Caco-2 (cell line): ENCODE measurements at regions not wholly inside any gene's neighbourhood (a gene's known extent, or its start where the extent isn't known, plus 50 kb on each side); places are given as distances from the start of the nearest gene placed in this dataset.
"Not testable (repeated sequence)": the region's sequence is repeated elsewhere in the genome, so short reads cannot be mapped to it uniquely, and the experiment has no call there.

ENCODE experiments used
- BruUV-seq: library from RNA; stranded (reverse); fragments of 400-500 nt; replicated peaks from 2 replicates; lab custom pipeline; 2021; lab: Mats Ljungman, UMichigan
- CTCF ChIA-PET: fragments of 300-600 bp; sonication (Branson Sonifier 250); formaldehyde crosslinking; loops from one replicate; lab custom pipeline; 2022; ENCODE audit warnings: antibody characterized with exemption; lab: Charles Lee
- POLR2A ChIA-PET: fragments of 300-600 bp; sonication (Branson Sonifier 250); formaldehyde crosslinking; loops from one replicate; lab custom pipeline; 2022; ENCODE audit warnings: antibody characterized with exemption; lab: Charles Lee
- DNase-seq, 2 experiments: peaks; one replicate each; pipeline versions ENCODE4 v3.0.0 to v3.0.0-alpha.2; 2020 to 2022
- H3K27me3 ChIP-seq: replicated peaks from 2 replicates; pipeline ENCODE4 v1.6.0; 2011; ENCODE audit warnings: low read length; ENCODE audit not compliant: control insufficient read depth, insufficient read depth
- H3K36me3 ChIP-seq: 2 replicates; pipeline ENCODE4 v1.5.1; 2011; ENCODE audit warnings: low read length; ENCODE audit not compliant: control insufficient read depth, insufficient read depth
- H3K4me1 ChIP-seq: fragments of 250-450 bp; sonication (Bioruptor Pico); 2 replicates; pipeline ENCODE4 v1.5.1; 2020; ENCODE audit warnings: mild to moderate bottlenecking
- H3K4me3 ChIP-seq: 2 replicates; pipeline ENCODE4 v1.5.1; 2011; ENCODE audit warnings: low read depth, mild to moderate bottlenecking, control low read depth, low read length
- H3K9me3 ChIP-seq: fragments of 250-450 bp; sonication (Bioruptor Pico); 2 replicates; pipeline ENCODE4 v1.5.1; 2020; ENCODE audit warnings: mild to moderate bottlenecking, moderate library complexity
- H3K27ac Mint-ChIP-seq: one replicate; pipeline ENCODE4 v1.8.0; 2022; ENCODE audit warnings: mixed read lengths; ENCODE audit not compliant: unreplicated experiment
- H3K27me3 Mint-ChIP-seq: one replicate; pipeline ENCODE4 v1.8.0; 2022; ENCODE audit warnings: mixed read lengths; ENCODE audit not compliant: insufficient read depth, unreplicated experiment
- H3K36me3 Mint-ChIP-seq: one replicate; pipeline ENCODE4 v1.8.0; 2022; ENCODE audit warnings: mild to moderate bottlenecking, mixed read lengths; ENCODE audit not compliant: insufficient read depth, unreplicated experiment
- H3K4me1 Mint-ChIP-seq: one replicate; pipeline ENCODE4 v1.8.0; 2022; ENCODE audit warnings: low read depth, mixed read lengths; ENCODE audit not compliant: unreplicated experiment
- H3K4me3 Mint-ChIP-seq: one replicate; pipeline ENCODE4 v1.8.0; 2022; ENCODE audit warnings: mild to moderate bottlenecking, moderate library complexity, mixed read lengths; ENCODE audit not compliant: unreplicated experiment
- H3K9me3 Mint-ChIP-seq: one replicate; pipeline ENCODE4 v1.8.0; 2022; ENCODE audit warnings: mixed read lengths; ENCODE audit not compliant: unreplicated experiment
- CTCF ChIP-seq, 2 experiments: fragments of 200-600 bp in 1 of 2; IDR thresholded peaks; 1 replicate in 1 of 2; 2 replicates in 1 of 2; pipeline versions ENCODE4 v1.5.1 to v1.8.0; 2011 to 2022; ENCODE audit warnings: antibody characterized with exemption in 1 of 2, control low read depth in 1 of 2, inconsistent platforms in 1 of 2, low read depth in 1 of 2, low read length in 1 of 2, mild to moderate bottlenecking in 1 of 2, moderate library complexity in 1 of 2; ENCODE audit not compliant: insufficient read depth in 1 of 2, severe bottlenecking in 1 of 2, unreplicated experiment in 1 of 2
- intact Hi-C: fragments of 100-400 bp; cut with micrococcal nuclease; formaldehyde crosslinking; loops from one replicate; pipeline ENCODE4 v1.10.0; 2022; ENCODE audit not compliant: unreplicated experiment

GRCh38 chr2:52416340-52416739, 1351.3 kb upstream of the CHAC2 start:
- no peaks in the 10 kb centered on the region for H3K36me3 Mint-ChIP-seq
- peak; percentile 35 to 41 for TF ChIP-seq CTCF (IDR thresholded peaks at IDR 0.05; ENCODE audit: insufficient read depth in 1 of 2, low read depth in 1 of 2, low read length in 1 of 2, severe bottlenecking in 1 of 2, unreplicated experiment in 1 of 2)
- Histone ChIP-seq H3K9me3 (no peaks in the 10 kb centered on the region), H3K4me1 (no peaks in the 10 kb centered on the region), H3K36me3 (no peaks in the 10 kb centered on the region), H3K27me3 (no peaks in the 10 kb centered on the region), H3K4me3 (no peak overlapping the region)
- H3K27ac Mint-ChIP-seq = no peak overlapping the region
- BruUV-seq = no TSS peak
- no peaks in the 10 kb centered on the region for H3K4me1 Mint-ChIP-seq
- CTCF ChIA-PET = no interaction called here
- no peaks in the 10 kb centered on the region for H3K9me3 Mint-ChIP-seq
- POLR2A ChIA-PET = no interaction called here
- intact Hi-C loops = loop anchor here (1.0 kb wide), 2 partner anchors 197 to 786 kb away; no protein-coding TSS in a partner anchor
- peak in 1 of 2 experiments; percentile 18 for DNase-seq
- no peaks in the 10 kb centered on the region for H3K27me3 Mint-ChIP-seq
- H3K4me3 Mint-ChIP-seq = no peak overlapping the region

DNA sequence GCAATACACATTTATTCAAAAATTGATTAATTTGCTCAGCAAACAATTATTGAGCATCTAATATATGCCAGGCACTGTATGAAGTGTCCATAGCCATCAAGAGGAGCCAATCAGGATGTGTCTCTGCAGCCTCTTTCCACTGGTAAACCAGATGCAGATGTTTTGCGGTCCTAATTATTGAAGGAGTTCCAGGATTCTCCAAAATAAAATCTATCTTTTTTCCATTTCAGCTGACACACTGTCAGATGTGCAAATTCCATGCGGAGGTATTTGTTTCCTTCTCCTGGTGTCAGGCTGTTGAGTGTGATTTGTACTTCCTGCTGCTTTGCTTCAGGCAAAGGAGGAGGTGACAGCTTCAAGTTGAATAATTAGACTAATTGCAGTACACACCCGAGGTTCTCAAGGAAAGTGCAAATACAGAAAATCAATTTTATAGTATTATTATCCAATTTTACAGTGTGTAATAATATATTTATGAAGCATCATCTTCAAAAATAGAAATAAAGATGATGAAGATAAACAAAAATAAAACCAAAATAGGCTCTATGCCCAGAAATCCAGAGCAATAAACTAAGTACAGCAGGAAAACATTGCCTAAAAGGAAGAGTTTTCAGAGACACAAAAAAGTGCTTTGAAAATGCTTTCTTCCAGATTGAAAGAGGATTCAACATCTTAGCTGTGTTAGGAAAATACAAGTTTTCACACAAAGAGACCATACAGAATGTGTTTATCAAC, 1352.9 kb upstream of the CHAC2 start:
- intact Hi-C loops = no loop called here
- Mint-ChIP-seq H3K9me3 (no peaks in the 10 kb centered on the region), H3K4me3 (no peak overlapping the region), H3K27ac (no peak overlapping the region), H3K4me1 (no peaks in the 10 kb centered on the region), H3K36me3 (no peaks in the 10 kb centered on the region), H3K27me3 (no peaks in the 10 kb centered on the region)
- no peaks in the 10 kb centered on the region for H3K27me3 ChIP-seq
- ChIA-PET CTCF (no interaction called here), POLR2A (no interaction called here)
- no peaks in the 10 kb centered on the region for H3K4me1 ChIP-seq
- no peaks in the 10 kb centered on the region for H3K36me3 ChIP-seq
- no peaks in the 10 kb centered on the region for H3K9me3 ChIP-seq
- no TSS peak for BruUV-seq
- no peak for DNase-seq
- no peak overlapping the region for H3K4me3 ChIP-seq
- no peak for TF ChIP-seq CTCF (IDR thresholded peaks at IDR 0.05; ENCODE audit: insufficient read depth in 1 of 2, low read depth in 1 of 2, low read length in 1 of 2, severe bottlenecking in 1 of 2, unreplicated experiment in 1 of 2)

DNA sequence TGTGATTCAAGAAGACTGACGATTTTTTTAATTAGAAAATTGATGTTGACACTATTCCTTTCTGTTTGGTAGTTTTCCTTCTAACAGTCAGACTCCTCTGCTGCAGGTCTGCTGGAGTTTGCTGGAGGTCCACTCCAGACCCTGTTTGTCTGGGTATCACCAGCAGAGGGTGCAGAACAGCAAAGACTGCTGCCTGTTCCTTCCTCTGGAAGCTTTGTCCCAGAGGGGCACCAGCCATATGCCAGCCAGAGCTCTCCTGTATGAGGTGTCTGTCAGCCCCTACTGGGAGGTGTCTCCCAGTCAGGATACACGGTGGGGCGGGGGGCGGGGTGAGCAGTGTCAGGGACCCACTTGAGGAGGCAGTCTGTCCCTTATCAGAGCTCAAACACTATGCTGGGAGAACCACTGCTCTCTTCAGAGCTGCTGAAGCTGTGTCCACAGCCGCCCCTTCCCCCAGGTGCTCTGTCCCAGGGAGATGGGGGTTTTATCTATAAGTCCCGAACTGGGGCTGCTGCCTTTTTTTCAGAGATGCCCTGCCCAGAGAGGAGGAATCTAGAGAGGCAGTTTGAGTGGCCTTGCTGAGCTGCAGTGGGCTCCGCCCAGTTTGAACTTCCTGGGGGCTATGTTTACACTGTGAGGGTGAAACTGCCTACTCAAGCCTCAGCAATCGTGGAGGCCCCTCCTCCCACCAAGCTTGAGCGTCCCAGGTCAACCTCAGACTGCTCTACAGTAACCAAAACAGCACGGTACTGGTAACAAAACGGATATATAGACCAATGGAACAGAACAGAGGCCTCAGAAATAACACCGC, 1358.1 kb upstream of the CHAC2 start:
- CTCF ChIA-PET = interaction anchor here (0.6 kb wide), 1 partner anchor 18 kb away, joined by 5 read pairs; no protein-coding TSS in a partner anchor
- H3K27ac Mint-ChIP-seq, H3K9me3 ChIP-seq, H3K9me3 Mint-ChIP-seq, DNase-seq, BruUV-seq, H3K36me3 ChIP-seq, POLR2A ChIA-PET, H3K27me3 ChIP-seq, H3K4me1 Mint-ChIP-seq, H3K4me3 ChIP-seq, H3K4me1 ChIP-seq, H3K36me3 Mint-ChIP-seq, intact Hi-C loops, H3K4me3 Mint-ChIP-seq, H3K27me3 Mint-ChIP-seq: not testable (repeated sequence)
